Fibroblast of skin of left quadriceps (primary cell): ENCODE measurements at regions not wholly inside any gene's neighbourhood (a gene's known extent, or its start where the extent isn't known, plus 50 kb on each side); places are given as distances from the start of the nearest gene placed in this dataset.
A peak's percentile ranks its signal among the peaks of the same experiment; 100 is the strongest.

ENCODE experiments used
- DNase-seq, 2 experiments: peaks; one replicate each; pipeline ENCODE4 v3.0.0-alpha.2; 2013; ENCODE audit warnings: low read depth in 2 of 2

- no peak for DNase-seq
Measured at GRCh38 chr16:73275024-73275423, 227.1 kb upstream of the ZFHX3 start.

GRCh38 chr16:73274140-73274539 lies 226.2 kb upstream of the ZFHX3 start:
- no peak for DNase-seq

- no peak for DNase-seq
Measured at GRCh38 chr16:73268366-73268993, 220.6 kb upstream of the ZFHX3 start.

- DNase-seq, result no peak
Measured at GRCh38 chr16:73265935-73266334, 218.0 kb upstream of the ZFHX3 start.

GRCh38 chr16:73265124-73265837 lies 217.4 kb upstream of the ZFHX3 start:
- DNase-seq, result no peak

- no peak for DNase-seq
Measured at GRCh38 chr16:73262931-73263330, 215.0 kb upstream of the ZFHX3 start.

GRCh38 chr16:73255031-73255430 lies 207.1 kb upstream of the ZFHX3 start:
- DNase-seq, result no peak

GRCh38 chr16:73253922-73254480 lies 206.1 kb upstream of the ZFHX3 start:
- DNase-seq, result no peak

GRCh38 chr16:73252446-73252845 lies 204.5 kb upstream of the ZFHX3 start:
- DNase-seq, result no peak

GRCh38 chr16:73251608-73252007 lies 203.7 kb upstream of the ZFHX3 start:
- no peak for DNase-seq

GRCh38 chr16:73248316-73248715 lies 200.4 kb upstream of the ZFHX3 start:
- no peak for DNase-seq

- DNase-seq, result no peak
Measured at GRCh38 chr16:73240920-73241319, 193.0 kb upstream of the ZFHX3 start.

GRCh38 chr16:73237601-73238000 lies 189.7 kb upstream of the ZFHX3 start:
- no peak for DNase-seq

- DNase-seq, result no peak
Measured at GRCh38 chr16:73234496-73234895, 186.6 kb upstream of the ZFHX3 start.

- no peak for DNase-seq
Measured at GRCh38 chr16:73233846-73234424, 186.0 kb upstream of the ZFHX3 start.

- DNase-seq, result no peak
Measured at GRCh38 chr16:73233329-73233765, 185.4 kb upstream of the ZFHX3 start.

GRCh38 chr16:73232555-73233328 lies 184.8 kb upstream of the ZFHX3 start:
- peak in 1 of 2 experiments; percentile 61 for DNase-seq

- no peak for DNase-seq
Measured at GRCh38 chr16:73231944-73232554, 184.1 kb upstream of the ZFHX3 start.

GRCh38 chr16:73231379-73231778 lies 183.5 kb upstream of the ZFHX3 start:
- no peak for DNase-seq

GRCh38 chr16:73230651-73231050 lies 182.7 kb upstream of the ZFHX3 start:
- DNase-seq, result no peak

- no peak for DNase-seq
Measured at GRCh38 chr16:73228649-73229048, 180.7 kb upstream of the ZFHX3 start.

- no peak for DNase-seq
Measured at GRCh38 chr16:73226675-73227074, 178.7 kb upstream of the ZFHX3 start.
